ENCODE measurements at regions not wholly inside any gene's neighbourhood (a gene's known extent, or its start where the extent isn't known, plus 50 kb on each side); places are given as distances from the start of the nearest gene placed in this dataset.

Small RNA genes lying in the stretch of these regions (small RNA-seq; reads per million reads assigned to genes)
- 0 reads per million in 3 experiments for gene RN7SL50P (ENCODE audit: insufficient read depth in 2 of 3, insufficient read length in 3 of 3, low read depth in 2 of 3, low replicate concordance in 1 of 3)

All from HepG2 (cell line).